Caco-2 (cell line): ENCODE measurements at regions not wholly inside any gene's neighbourhood (a gene's known extent, or its start where the extent isn't known, plus 50 kb on each side); places are given as distances from the start of the nearest gene placed in this dataset.

ENCODE experiments used
- BruUV-seq: library from RNA; stranded (reverse); fragments of 400-500 nt; replicated peaks from 2 replicates; lab custom pipeline; 2021; lab: Mats Ljungman, UMichigan
- CTCF ChIA-PET: fragments of 300-600 bp; sonication (Branson Sonifier 250); formaldehyde crosslinking; loops from one replicate; lab custom pipeline; 2022; ENCODE audit warnings: antibody characterized with exemption; lab: Charles Lee
- POLR2A ChIA-PET: fragments of 300-600 bp; sonication (Branson Sonifier 250); formaldehyde crosslinking; loops from one replicate; lab custom pipeline; 2022; ENCODE audit warnings: antibody characterized with exemption; lab: Charles Lee
- DNase-seq, 2 experiments: peaks; one replicate each; pipeline versions ENCODE4 v3.0.0 to v3.0.0-alpha.2; 2020 to 2022
- H3K27me3 ChIP-seq: replicated peaks from 2 replicates; pipeline ENCODE4 v1.6.0; 2011; ENCODE audit warnings: low read length; ENCODE audit not compliant: control insufficient read depth, insufficient read depth
- H3K36me3 ChIP-seq: 2 replicates; pipeline ENCODE4 v1.5.1; 2011; ENCODE audit warnings: low read length; ENCODE audit not compliant: control insufficient read depth, insufficient read depth
- H3K4me1 ChIP-seq: fragments of 250-450 bp; sonication (Bioruptor Pico); 2 replicates; pipeline ENCODE4 v1.5.1; 2020; ENCODE audit warnings: mild to moderate bottlenecking
- H3K4me3 ChIP-seq: 2 replicates; pipeline ENCODE4 v1.5.1; 2011; ENCODE audit warnings: low read depth, mild to moderate bottlenecking, control low read depth, low read length
- H3K9me3 ChIP-seq: fragments of 250-450 bp; sonication (Bioruptor Pico); 2 replicates; pipeline ENCODE4 v1.5.1; 2020; ENCODE audit warnings: mild to moderate bottlenecking, moderate library complexity
- H3K27ac Mint-ChIP-seq: one replicate; pipeline ENCODE4 v1.8.0; 2022; ENCODE audit warnings: mixed read lengths; ENCODE audit not compliant: unreplicated experiment
- H3K27me3 Mint-ChIP-seq: one replicate; pipeline ENCODE4 v1.8.0; 2022; ENCODE audit warnings: mixed read lengths; ENCODE audit not compliant: insufficient read depth, unreplicated experiment
- H3K36me3 Mint-ChIP-seq: one replicate; pipeline ENCODE4 v1.8.0; 2022; ENCODE audit warnings: mild to moderate bottlenecking, mixed read lengths; ENCODE audit not compliant: insufficient read depth, unreplicated experiment
- H3K4me1 Mint-ChIP-seq: one replicate; pipeline ENCODE4 v1.8.0; 2022; ENCODE audit warnings: low read depth, mixed read lengths; ENCODE audit not compliant: unreplicated experiment
- H3K4me3 Mint-ChIP-seq: one replicate; pipeline ENCODE4 v1.8.0; 2022; ENCODE audit warnings: mild to moderate bottlenecking, moderate library complexity, mixed read lengths; ENCODE audit not compliant: unreplicated experiment
- H3K9me3 Mint-ChIP-seq: one replicate; pipeline ENCODE4 v1.8.0; 2022; ENCODE audit warnings: mixed read lengths; ENCODE audit not compliant: unreplicated experiment
- CTCF ChIP-seq, 2 experiments: fragments of 200-600 bp in 1 of 2; IDR thresholded peaks; 1 replicate in 1 of 2; 2 replicates in 1 of 2; pipeline versions ENCODE4 v1.5.1 to v1.8.0; 2011 to 2022; ENCODE audit warnings: antibody characterized with exemption in 1 of 2, control low read depth in 1 of 2, inconsistent platforms in 1 of 2, low read depth in 1 of 2, low read length in 1 of 2, mild to moderate bottlenecking in 1 of 2, moderate library complexity in 1 of 2; ENCODE audit not compliant: insufficient read depth in 1 of 2, severe bottlenecking in 1 of 2, unreplicated experiment in 1 of 2
- intact Hi-C: fragments of 100-400 bp; cut with micrococcal nuclease; formaldehyde crosslinking; loops from one replicate; pipeline ENCODE4 v1.10.0; 2022; ENCODE audit not compliant: unreplicated experiment

GRCh38 chr15:95897651-95898050, 432.8 kb upstream of the NR2F2 start:
- ChIA-PET CTCF (no interaction called here), POLR2A (no interaction called here)
- TF ChIP-seq CTCF (IDR thresholded peaks at IDR 0.05; ENCODE audit: insufficient read depth in 1 of 2, low read depth in 1 of 2, low read length in 1 of 2, severe bottlenecking in 1 of 2, unreplicated experiment in 1 of 2), result no peak
- no peak overlapping the region for H3K4me3 Mint-ChIP-seq
- intact Hi-C loops, result no loop called here
- no peaks in the 10 kb centered on the region for H3K27me3 ChIP-seq
- no peak overlapping the region for H3K4me3 ChIP-seq
- H3K9me3 ChIP-seq, result no peaks in the 10 kb centered on the region
- H3K4me1 ChIP-seq, result no peaks in the 10 kb centered on the region
- H3K27ac Mint-ChIP-seq, result no peak overlapping the region
- BruUV-seq, result no TSS peak
- H3K36me3 Mint-ChIP-seq, result no peaks in the 10 kb centered on the region
- H3K4me1 Mint-ChIP-seq, result no peaks in the 10 kb centered on the region
- no peak for DNase-seq
- no peaks in the 10 kb centered on the region for H3K36me3 ChIP-seq
- H3K9me3 Mint-ChIP-seq, result no peaks in the 10 kb centered on the region
- H3K27me3 Mint-ChIP-seq, result no peaks in the 10 kb centered on the region

- CTCF ChIA-PET, result no interaction called here
- no peak for DNase-seq
- no peaks in the 10 kb centered on the region for H3K4me1 Mint-ChIP-seq
Observed at GRCh38 chr15:95898761-95899160, 431.7 kb upstream of the NR2F2 start.

GRCh38 chr15:95901271-95901670, 429.2 kb upstream of the NR2F2 start:
- Mint-ChIP-seq H3K27me3 (no peaks in the 10 kb centered on the region), H3K9me3 (no peaks in the 10 kb centered on the region), H3K4me1 (no peaks in the 10 kb centered on the region), H3K27ac (no peak overlapping the region), H3K36me3 (no peaks in the 10 kb centered on the region), H3K4me3 (no peak overlapping the region)
- Histone ChIP-seq H3K4me3 (no peak overlapping the region), H3K27me3 (no peaks in the 10 kb centered on the region), H3K36me3 (no peaks in the 10 kb centered on the region), H3K9me3 (no peaks in the 10 kb centered on the region), H3K4me1 (no peaks in the 10 kb centered on the region)
- BruUV-seq, result no TSS peak
- intact Hi-C loops, result no loop called here
- ChIA-PET POLR2A (no interaction called here), CTCF (no interaction called here)
- no peak for DNase-seq
- no peak for TF ChIP-seq CTCF (IDR thresholded peaks at IDR 0.05; ENCODE audit: insufficient read depth in 1 of 2, low read depth in 1 of 2, low read length in 1 of 2, severe bottlenecking in 1 of 2, unreplicated experiment in 1 of 2)

More at GRCh38 chr15:95898761-95899160, 431.7 kb upstream of the NR2F2 start:
- no peak overlapping the region for H3K4me3 Mint-ChIP-seq
- H3K27me3 Mint-ChIP-seq, result no peaks in the 10 kb centered on the region
- Histone ChIP-seq H3K27me3 (no peaks in the 10 kb centered on the region), H3K9me3 (no peaks in the 10 kb centered on the region), H3K4me1 (no peaks in the 10 kb centered on the region), H3K36me3 (no peaks in the 10 kb centered on the region), H3K4me3 (no peak overlapping the region)
- no peaks in the 10 kb centered on the region for H3K9me3 Mint-ChIP-seq
- intact Hi-C loops, result no loop called here
- POLR2A ChIA-PET, result no interaction called here
- H3K27ac Mint-ChIP-seq, result no peak overlapping the region
- TF ChIP-seq CTCF (IDR thresholded peaks at IDR 0.05; ENCODE audit: insufficient read depth in 1 of 2, low read depth in 1 of 2, low read length in 1 of 2, severe bottlenecking in 1 of 2, unreplicated experiment in 1 of 2), result no peak
- H3K36me3 Mint-ChIP-seq, result no peaks in the 10 kb centered on the region
- BruUV-seq, result no TSS peak
